ENCODE measurements at regions not wholly inside any gene's neighbourhood (a gene's known extent, or its start where the extent isn't known, plus 50 kb on each side); places are given as distances from the start of the nearest gene placed in this dataset.

- TF ChIP-seq CTCF (IDR thresholded peaks at IDR 0.05) = no peak
- no peak for TF ChIP-seq POLR2A (IDR thresholded peaks at IDR 0.05)
Measured at GRCh38 chr14:80419769-80420168, 208.5 kb upstream of the DIO2 start.

All from right lobe of liver (tissue), 4 donors.